Stomach (tissue), 4 donors: ENCODE measurements at regions not wholly inside any gene's neighbourhood (a gene's known extent, or its start where the extent isn't known, plus 50 kb on each side); places are given as distances from the start of the nearest gene placed in this dataset.

Source experiments
- CTCF ChIP-seq, 7 experiments: fragments of 450-650 bp in 4 of 7; fragments of 200-600 bp in 3 of 7; sonication (generic) in 3 of 7; IDR thresholded peaks; one replicate each; pipeline ENCODE4 v1.5.1; 2016 to 2019; ENCODE audit warnings: antibody characterized with exemption in 7 of 7, control low read depth in 2 of 7, mild to moderate bottlenecking in 1 of 7
- EP300 ChIP-seq: sonication (generic); formaldehyde crosslinking; IDR thresholded peaks from one replicate; pipeline ENCODE4 v1.6.1; 2017; ENCODE audit warnings: antibody characterized with exemption
- POLR2A ChIP-seq, 4 donors: fragments of 450-650 bp; IDR thresholded peaks; one replicate each; pipeline ENCODE4 v1.6.1; 2016; ENCODE audit warnings: antibody characterized with exemption in 4 of 4, control low read depth in 2 of 4, mild to moderate bottlenecking in 1 of 4, moderate library complexity in 1 of 4
- POLR2AphosphoS5 ChIP-seq, 3 donors: sonication (generic); formaldehyde crosslinking; IDR thresholded peaks; one replicate each; pipeline ENCODE4 v1.6.1; 2016; ENCODE audit warnings: antibody characterized with exemption in 3 of 3

DNA sequence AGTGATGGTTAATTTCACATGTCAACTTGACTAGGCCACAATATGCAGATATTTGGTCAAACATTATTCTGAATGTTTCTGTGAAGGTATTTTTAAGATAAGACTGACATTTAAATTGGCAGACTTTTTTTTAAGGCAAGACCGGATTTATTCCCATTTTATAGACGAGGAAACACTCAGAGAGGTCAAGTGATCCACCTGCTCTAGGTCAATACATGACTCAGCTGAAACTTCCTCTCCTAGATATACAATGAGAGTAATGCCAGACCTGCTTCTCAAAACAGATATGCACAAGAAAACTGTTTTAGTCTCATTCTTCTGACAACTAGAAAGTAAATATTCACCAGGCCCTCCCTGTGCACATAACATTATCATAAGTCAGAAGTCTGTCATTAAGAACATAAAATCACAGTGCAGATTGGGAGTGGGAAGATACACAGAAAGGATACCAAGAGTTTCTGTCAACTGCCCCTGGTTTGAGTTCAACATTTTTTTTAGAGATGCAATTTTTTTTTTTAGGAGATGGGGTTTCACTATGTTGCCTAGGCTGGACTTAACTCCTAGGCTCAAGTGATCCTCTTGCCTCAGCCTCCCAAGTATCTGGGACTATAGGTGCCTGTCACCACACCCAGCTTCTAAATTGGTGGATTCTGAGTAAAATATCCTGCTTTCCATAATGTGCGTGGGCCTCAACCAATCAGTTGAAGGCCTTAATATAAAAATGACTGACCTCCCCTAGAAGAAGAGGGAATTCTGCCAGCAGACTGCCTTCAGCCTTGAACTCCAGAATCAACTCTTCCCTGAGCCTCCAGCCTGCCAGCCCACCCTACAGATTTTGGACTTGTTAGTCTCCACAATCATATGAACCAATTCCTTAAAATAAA lies 121.4 kb downstream of the ZFAND4 start:
- no peak for TF ChIP-seq EP300
- no peak for TF ChIP-seq CTCF (IDR thresholded peaks at IDR 0.05)
- TF ChIP-seq POLR2A (IDR thresholded peaks at IDR 0.05), result no peak
- no peak for TF ChIP-seq POLR2AphosphoS5 (IDR thresholded peaks at IDR 0.05)
